G401 (cell line): ENCODE measurements at regions not wholly inside any gene's neighbourhood (a gene's known extent, or its start where the extent isn't known, plus 50 kb on each side); places are given as distances from the start of the nearest gene placed in this dataset.
"Not testable (repeated sequence)": the region's sequence is repeated elsewhere in the genome, so short reads cannot be mapped to it uniquely, and the experiment has no call there.

Source experiments
- DNase-seq: peaks from one replicate; pipeline ENCODE4 v3.0.0-alpha.2; 2015; ENCODE audit warnings: low spot score
- in situ Hi-C: cut with HindIII; loops from 2 replicates; pipeline ENCODE4 v1.10.0; 2016; ENCODE audit warnings: low sequenced_read_pairs, mixed read lengths

DNA sequence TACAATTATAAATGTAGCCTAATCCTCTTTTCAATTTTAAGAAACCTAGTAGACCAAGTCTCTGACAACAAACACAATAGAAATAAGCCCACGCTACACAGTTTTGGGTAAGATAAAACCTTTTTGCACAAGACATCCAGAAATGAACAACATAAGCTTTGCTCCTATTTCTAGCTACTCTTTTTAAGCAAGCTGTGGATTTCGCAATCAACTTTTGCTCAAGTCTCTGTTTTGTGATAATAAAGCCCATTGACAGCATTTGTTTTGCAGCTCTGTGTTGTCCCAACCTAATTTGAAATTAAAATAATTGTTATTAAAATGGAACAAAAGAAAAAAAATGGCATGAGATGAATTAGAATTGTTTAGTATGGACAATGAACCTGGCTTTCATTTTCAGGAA, 287.9 kb upstream of the PUDP start:
- in situ Hi-C loops = no loop called here
- DNase-seq = no peak

DNA sequence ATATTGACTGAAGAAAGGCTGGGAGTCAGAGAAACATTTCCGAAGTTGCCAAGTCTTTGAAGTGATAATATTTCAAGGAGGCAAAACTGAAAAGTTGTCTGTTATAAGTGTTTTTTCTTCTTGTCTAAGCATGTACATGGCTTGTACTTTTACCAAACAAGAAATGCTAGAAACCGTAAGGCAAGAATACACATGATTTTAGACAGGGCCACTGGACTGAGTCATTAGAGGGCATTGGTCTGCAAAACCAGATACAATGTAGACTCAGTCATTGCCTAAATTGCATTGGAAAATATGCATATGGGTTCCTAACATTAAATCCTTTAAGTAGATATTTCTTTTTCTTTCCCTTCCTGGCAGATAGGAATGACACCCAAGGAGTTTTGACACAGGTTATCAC, 284.9 kb upstream of the PUDP start:
- DNase-seq = no peak
- in situ Hi-C loops = no loop called here

DNA sequence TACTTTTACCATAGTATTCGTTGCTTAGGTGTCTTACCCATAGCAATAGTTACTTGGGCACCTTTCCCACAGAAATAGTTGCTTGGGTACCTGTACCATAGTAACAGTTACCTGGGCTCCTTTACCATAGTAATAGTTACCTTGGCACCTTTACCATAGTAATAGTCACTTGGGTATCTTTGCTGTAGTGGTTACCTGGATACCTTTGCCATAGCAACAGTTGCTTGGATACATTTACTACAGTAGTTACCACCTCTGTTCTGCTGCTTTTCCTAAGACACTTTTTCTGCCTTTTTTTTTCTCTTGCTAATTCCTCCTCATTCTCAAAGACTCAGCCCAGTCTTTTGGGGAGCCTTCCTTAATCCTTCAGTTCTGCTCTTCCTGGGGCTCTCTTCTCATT, 272.8 kb upstream of the PUDP start:
- in situ Hi-C loops = no loop called here
- DNase-seq = no peak

DNA sequence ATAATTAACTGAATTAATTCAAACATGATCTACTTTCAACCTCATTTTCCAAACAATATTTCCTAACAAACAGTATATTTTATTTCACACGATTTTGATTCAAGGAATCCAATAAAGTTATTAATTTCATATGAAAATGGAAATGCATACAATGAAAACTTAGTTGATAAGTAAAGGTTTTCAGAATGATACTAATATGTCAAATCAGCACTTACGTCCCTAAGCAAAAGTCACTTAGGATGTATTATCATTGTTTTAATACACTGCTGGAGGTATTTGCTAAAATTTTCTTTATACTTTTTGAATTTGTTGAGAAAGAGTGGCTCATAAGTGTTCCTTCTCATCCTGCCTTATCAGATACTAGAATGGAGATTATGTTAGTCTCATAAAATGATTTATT, 266.8 kb upstream of the PUDP start:
- in situ Hi-C loops = no loop called here
- DNase-seq = no peak

DNA sequence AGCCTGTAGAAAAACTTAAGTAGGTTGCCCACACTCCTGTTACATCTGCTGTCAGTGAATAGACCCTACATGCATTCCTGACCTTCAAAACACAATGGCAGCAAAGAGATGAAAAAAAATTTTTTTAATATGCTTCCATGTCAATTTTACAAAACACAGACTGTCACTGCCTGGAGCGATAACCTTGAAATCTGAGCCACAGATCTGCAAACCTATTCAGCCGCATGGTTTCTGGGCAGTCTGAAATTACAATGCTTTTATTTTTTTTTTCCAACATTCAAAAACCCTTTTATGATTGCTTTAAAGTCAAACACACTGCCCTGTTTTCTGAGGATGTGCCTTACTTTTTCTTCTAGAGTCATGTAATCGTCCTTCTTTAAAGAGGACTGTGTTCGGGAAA, 264.9 kb upstream of the PUDP start:
- DNase-seq = no peak
- in situ Hi-C loops = no loop called here

DNA sequence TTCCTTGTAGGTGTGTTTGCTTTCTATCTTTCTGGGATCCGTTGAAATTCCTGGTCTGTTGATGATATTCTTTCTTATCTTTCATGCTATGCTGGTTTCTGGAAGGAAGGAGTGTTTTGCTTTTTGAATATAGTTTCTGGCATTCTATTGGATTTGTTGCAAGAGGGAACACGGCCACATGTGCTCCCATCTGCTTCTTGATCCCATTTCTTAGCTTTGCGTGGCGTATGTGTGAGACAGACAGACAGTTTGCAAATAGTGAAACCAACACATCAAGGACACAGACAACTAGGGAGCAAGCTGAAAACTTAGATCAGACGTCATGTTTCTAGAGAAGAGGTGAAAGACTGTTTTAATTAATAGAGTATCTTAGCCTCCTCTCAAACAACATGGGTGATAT, 261.9 kb upstream of the PUDP start:
- in situ Hi-C loops = no loop called here
- no peak for DNase-seq

DNA sequence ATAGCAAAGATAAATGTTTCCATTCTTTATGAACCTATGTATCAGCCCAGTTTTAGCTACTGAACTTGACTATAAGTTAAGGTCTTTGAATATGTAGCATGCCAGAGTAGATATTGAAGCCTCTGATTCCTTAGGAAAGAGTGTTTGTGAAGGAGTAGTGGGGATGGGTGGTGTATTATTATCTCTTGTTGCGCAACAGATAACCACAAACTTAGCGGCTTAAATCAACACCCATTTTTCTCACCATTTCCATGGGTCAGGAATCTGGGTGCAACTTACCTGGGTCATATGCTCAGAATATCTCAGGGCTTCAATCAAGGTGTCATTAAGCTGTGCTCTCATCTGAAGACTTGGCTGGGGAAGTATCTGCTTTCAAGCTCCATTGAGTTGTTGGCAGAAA, 251.4 kb upstream of the PUDP start:
- in situ Hi-C loops = no loop called here
- no peak for DNase-seq

DNA sequence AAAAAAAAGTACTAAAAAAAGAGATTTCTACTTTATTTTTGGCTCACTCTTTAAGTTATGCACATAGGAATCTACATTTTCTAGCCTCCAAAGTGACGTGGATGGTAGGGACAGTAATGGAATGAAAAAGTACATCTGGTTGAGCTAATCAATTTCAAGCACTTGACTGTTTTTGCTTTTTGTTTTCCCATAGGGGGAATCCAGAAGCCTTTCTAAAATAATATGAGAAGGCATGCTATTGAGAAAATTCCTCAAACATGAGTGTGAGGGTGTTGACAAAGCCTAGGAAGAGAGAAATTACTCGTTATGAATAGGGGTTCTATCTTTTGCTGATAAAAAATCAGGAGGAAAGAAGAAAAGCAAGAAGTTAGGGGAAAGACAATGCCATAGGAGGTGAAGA, 242.5 kb upstream of the PUDP start:
- no peak for DNase-seq
- in situ Hi-C loops = no loop called here

DNA sequence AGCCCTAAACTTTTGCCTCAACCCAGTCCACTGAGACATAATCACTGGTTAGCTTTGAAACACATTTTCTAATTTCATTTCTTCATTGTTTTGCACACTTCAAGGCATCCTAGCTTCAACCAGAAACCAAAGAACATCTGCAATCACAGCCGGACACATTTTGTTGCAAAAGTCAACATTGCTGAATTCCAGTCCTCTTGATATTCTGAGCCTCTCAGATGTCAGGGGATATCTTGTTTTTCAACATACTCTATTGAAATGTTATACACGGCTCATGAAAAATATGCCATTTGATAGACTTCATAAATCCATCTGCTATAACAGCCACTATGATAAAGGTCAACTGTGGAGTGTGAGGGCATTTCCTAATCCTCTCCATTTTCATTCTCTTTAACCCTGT, 241.6 kb upstream of the PUDP start:
- in situ Hi-C loops = no loop called here
- DNase-seq = no peak

DNA sequence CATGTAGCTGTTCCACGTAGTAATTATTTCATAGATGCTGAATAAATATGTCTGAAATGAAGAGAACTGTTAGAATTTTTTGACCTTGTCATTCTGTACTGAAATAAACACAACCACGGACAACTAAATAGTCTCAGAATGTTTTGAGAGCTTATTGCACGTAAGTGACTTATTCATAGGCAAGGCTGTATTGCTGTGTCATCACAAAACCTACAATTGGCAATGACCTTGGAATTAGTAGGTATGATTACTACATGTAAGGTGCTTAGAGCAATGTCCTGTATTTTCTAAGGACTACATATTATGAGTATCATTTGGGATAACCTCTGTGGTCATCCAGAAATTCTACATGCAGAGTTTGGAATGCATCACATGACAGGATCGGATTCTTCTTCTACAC, 237.2 kb upstream of the PUDP start:
- in situ Hi-C loops = no loop called here
- DNase-seq = no peak

DNA sequence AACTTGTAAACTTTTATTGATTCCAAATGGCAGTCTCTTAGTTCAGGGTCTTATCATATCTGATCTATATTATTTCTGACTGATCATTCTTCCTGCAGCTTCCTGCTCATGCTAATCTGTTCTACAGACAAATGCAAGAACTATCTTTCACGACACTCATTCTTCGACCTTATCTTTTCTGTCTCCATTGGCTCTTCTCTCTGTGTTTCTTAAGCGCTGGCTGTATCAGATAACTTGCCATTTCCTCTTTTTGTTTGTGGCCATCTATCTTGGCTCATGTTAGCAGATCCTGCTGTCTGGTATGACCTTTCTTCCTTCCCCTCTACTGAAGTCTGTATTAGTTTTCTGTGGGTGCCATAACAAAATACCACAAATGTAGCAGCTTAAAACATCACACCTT, 230.5 kb upstream of the PUDP start:
- DNase-seq = no peak
- in situ Hi-C loops = no loop called here

DNA sequence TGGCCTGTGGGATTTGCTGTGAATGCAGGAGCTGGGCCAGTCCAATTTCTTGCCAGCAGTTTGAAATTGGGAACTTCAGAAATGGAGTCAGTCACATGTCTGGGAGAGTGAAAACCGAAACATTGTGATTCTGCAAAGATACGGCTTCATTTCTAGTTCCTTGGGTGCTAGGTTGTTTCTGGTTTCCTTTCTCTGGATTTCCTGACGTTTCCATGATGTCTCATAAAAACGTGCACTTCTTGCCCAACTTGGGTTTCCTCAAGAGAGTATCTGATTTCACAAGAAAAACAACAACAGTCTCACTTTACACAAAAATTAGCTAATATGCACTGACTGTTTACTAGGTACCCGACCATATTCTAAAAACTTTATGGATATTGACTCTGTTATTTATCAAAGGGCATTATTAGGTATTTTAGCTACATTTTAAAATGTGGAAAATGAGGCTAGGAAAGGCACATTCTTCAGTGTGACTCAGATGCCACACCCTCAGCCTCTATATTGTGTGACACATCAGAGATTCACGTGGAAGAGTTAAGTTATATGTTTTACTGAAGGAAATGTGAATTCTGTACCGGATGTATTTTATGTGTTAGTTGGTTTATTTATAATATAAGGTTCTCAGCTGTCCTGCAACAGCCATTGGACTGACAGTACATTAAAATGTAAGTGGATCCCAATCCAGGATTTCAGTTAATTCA, 225.0 kb upstream of the PUDP start:
- in situ Hi-C loops = no loop called here
- no peak for DNase-seq

DNA sequence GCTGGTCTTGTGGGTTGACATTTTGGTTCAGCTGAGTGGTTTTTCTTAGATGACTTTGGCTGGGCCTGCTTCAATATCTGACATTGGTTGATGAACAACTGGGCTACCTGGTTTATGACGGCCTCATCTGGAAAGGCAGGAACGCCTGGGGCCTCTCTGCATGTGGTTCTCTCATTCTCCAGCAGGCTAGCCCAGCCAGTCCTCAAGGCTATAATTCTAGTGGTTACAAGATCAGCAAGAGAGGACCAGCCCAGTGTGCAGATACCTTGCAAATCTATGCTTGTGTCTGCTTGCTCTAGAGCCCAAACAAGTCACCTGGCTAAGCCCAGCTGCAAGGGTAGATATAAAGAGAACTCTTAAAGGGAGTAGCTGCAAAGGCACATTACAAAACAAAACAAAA, 214.2 kb upstream of the PUDP start:
- in situ Hi-C loops = no loop called here
- DNase-seq = no peak

DNA sequence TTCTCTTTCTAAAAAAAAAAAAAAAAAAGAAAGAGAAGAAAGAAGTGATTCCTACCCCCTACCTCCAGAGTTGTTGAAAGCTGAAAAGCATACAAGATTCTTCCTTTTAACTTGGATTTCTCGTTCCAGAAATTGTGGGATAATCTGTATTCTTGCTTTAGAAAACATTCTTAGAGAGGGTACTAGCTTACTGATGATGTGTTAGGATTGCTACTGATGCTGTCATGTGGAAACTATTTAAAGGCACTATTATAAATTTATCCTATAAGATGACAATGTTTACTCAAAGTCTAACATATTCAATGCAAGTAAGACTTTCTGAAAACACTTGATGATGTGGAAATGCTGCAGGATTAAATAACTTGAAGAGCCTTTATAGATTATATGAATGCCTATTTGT, 204.0 kb upstream of the PUDP start:
- in situ Hi-C loops = no loop called here
- no peak for DNase-seq

DNA sequence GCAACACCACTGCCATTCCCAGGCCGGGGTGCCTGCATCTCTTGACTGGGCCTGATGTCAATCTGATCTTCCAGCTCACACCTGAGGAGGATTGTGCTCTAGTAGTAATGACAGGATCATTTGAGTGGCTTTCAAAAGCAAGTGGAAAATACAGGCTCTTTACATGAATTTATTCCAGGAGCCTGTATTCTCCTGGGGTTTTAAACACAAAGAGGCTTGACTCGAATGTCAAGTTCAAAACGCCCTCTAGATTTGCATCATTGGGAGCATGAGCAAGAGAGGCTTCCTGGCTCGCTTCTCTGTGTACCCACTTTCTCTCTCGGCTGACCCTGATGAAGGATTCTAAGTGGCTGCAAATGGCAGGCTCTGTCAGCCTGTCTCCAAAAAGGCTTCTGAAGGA, 199.5 kb upstream of the PUDP start:
- in situ Hi-C loops = no loop called here
- DNase-seq = no peak

DNA sequence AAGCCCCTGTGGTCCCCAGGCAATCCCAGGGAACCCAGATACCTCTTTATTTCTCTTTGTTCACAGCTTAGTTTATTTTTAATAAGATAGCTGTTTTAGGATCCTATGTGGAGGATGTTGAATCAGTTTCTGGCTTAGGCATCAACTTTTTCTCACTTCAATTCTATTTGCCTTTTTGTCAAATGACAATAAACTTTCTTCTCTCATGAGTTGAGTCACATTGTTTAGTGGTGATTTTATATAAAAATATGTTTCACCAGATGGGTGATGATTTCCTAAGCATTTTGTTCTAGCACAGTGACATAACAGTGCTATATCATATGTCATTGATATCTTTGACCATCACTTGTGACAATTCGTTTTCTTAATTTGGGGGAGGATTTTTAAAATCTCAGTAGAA, 198.1 kb upstream of the PUDP start:
- DNase-seq = no peak
- in situ Hi-C loops = no loop called here

DNA sequence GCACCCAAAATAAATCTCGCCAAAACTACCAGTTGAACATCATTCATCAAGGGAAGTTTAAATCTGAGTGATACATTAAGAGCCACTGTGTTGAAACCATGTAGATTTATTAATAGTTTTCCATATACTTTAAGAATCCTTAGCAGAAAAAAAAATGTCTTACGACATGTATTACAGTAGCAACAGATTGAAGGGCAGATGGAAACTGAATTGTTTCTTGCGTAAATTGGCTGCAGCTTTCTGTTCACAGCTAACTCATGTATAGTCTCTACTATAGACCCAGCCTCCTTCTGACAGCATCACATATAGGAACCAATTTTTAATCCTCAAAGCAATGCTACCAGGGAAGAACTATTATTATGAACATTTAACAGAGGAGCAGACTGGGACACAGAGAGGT, 195.2 kb upstream of the PUDP start:
- in situ Hi-C loops = no loop called here
- DNase-seq = no peak

DNA sequence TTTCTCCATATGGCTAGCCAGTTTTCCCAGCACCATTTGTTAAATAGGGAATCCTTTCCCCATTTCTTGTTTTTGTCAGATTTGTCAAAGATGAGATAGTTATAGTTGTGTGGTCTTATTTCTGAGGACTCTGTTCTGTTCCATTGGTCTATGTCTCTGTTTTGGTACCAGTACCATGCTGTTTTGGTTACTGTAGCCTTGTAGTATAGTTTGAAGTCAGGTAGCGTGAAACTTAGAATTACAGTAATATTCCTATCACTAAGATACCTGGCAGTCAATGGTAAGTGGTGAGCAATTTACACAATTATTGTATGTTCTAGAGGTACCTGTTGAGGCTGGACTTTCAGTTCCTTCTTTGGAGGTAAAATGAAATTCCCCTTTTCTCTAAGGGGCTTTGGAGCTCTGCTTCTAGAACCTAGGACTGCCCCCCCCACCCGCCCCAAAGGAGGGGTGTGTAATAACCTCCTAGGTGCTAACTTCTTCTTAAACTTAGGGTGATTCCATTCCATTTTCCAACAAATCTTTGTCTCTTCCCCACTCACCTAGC, 187.9 kb upstream of the PUDP start:
- in situ Hi-C loops, DNase-seq: not testable (repeated sequence)

DNA sequence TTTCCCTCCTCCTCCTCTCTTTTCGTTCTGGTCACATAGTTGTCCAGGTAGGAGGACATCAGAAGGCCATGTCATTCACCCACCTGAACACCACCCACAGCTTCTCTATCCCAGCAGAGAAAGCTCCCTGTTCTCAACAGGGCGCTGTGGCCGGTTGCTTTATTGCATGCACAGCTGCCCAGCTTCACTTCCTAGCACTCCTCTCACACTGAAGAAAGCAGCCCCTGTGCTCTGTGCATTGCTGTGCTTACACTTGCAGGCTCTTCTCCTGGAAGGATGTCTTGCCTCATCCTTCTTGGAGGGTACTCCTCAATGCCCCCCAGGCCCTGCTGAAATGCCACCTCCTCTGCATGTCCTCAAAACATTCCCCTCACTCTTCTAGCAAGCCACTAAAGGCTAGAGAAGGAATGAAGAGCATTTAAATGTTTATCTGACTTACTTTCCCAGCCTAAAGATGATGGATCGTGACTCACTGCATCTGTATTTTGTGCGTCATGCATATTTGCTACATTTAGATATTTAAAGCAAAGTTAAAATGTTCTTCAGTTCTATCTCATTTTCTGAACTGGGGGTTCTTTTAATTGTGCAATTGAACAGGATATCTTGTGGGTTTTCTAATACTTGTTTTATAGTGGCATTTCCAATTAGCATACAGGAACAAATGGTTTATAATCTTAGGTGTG, 186.4 kb upstream of the PUDP start:
- DNase-seq = no peak
- in situ Hi-C loops = no loop called here

DNA sequence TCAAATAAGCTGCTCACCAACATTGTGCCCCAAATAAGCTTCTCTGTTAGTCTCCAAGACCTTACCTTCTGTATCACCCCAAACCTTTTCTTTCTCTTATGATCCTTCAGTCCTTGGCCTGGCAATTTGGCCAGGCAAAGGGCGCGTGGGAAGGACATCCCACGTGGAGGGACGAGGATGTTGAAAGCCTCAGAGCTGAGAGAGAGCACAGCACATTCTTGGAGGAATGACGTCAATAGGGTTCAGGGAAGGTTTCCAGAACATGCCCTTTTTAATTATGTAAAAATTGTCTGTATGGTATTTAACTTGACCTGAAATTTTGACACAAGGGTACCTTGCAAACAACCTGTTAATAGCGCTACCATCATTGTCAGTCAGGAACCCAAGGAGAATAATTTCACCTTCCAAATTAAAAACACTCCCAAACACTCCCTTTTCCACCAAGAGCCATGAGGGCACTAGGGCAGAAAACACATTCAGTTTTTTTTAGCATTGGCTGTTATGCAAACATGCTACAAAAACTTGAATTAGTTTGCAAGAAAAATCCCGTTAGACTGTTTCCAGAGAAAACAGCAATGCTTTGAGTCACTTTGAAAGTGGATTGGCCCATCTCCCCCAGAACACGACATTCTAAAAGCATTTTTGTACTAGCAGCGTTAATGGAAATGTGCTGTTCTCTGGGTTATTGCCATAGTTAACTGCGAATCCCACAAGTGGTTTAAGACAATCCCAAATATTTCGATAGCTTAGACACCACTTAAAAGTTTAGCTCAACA, 183.2 kb upstream of the PUDP start:
- DNase-seq = no peak
- in situ Hi-C loops = no loop called here
